ENCODE measurements at regions not wholly inside any gene's neighbourhood (a gene's known extent, or its start where the extent isn't known, plus 50 kb on each side); places are given as distances from the start of the nearest gene placed in this dataset.

- no peak for DNase-seq (ENCODE audit: low read depth in 2 of 2)
These were observed 772.0 kb upstream of the ACO1 start for GRCh38 chr9:31612336-31613030.

GRCh38 chr9:31615966-31616365 is 768.5 kb upstream of the ACO1 start:
- DNase-seq (ENCODE audit: low read depth in 2 of 2) = no peak

GRCh38 chr9:31623511-31623910 is 760.9 kb upstream of the ACO1 start:
- no peak for DNase-seq (ENCODE audit: low read depth in 2 of 2)

- DNase-seq (ENCODE audit: low read depth in 2 of 2) = no peak
These were observed 755.2 kb upstream of the ACO1 start for GRCh38 chr9:31629292-31629691.

GRCh38 chr9:31637265-31637664 is 747.2 kb upstream of the ACO1 start:
- no peak for DNase-seq (ENCODE audit: low read depth in 2 of 2)

DNA sequence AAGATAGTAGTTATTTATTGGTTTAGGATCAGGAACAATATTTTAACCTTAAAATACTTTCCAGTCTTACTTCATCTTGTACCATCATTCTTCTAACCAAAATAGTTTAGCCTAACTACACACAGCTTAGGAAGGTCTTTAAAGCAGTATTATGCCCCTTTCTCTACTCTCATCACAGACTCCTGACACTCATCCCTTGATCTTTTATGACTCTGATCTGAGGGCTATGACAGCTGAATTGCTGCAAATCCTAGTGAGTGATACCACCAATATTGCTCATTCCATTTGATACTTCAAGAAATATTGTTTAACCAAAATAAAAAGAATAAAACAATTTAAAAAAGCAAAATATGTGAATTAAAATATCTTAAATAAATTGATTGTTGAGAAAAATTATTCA is 746.6 kb upstream of the ACO1 start:
- no peak for DNase-seq (ENCODE audit: low read depth in 2 of 2)

- no peak for DNase-seq (ENCODE audit: low read depth in 2 of 2)
These were observed 745.0 kb upstream of the ACO1 start for GRCh38 chr9:31639451-31639850.

DNA sequence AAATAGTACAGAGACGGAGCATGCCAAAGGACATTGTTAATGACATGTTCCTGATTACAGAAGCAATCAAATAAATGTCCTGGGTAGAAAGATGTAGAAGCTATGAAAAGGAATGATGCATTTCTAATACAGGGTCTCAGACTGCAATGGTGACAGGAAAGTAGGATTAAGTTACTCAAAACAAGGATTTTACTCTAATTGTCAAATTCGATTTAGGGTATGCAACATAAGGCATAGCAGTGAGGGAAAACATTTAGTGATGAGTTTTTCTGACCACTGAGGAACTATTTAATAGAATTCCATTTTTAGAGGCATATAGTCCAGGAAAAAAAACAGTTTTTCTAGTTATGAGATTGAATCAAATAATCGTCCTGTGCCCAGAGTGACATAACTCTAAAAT is 715.1 kb upstream of the ACO1 start:
- no peak for DNase-seq (ENCODE audit: low read depth in 2 of 2)

- no peak for DNase-seq (ENCODE audit: low read depth in 2 of 2)
These were observed 713.4 kb upstream of the ACO1 start for GRCh38 chr9:31671011-31671410.

DNA sequence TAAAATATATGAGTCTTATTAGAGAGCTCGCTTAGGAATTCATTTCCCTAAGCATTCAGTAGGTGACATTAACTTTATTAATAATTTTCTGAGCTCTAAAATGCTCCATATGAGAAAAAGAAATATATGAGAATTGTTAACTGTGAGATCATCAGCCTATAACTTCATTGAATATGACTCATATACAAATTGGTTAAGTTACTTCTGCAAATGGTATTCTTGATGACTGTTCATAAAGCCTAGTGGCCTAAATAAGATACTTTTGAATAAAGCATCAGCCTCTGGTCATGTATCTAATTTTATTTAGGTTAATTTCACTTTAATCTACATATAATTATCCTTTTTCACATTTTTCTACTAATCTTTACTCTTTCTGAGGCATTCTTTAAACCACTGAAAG is 710.2 kb upstream of the ACO1 start:
- DNase-seq (ENCODE audit: low read depth in 2 of 2) = no peak

GRCh38 chr9:31677415-31677814 is 707.0 kb upstream of the ACO1 start:
- no peak for DNase-seq (ENCODE audit: low read depth in 2 of 2)

- no peak for DNase-seq (ENCODE audit: low read depth in 2 of 2)
These were observed 706.6 kb upstream of the ACO1 start for GRCh38 chr9:31677877-31678276.

DNA sequence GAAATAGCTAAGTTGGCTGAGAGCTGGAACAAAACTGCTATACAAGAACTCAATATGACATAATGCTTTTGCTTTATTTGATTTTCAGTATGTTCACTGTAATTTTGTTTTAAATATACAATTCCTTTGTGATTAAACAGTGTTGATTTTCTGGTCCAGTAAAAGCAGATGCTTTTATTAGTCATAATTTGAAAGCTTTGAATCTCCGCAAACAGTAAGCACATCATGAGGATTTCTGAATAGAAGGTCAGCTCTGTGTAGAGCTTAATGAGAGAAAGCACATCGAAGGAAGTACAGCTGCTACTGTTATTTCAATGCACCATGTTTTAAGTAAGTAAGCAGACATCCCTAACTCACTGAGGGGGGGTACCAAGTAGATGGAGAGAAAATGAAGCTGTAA is 701.3 kb upstream of the ACO1 start:
- no peak for DNase-seq (ENCODE audit: low read depth in 2 of 2)

DNA sequence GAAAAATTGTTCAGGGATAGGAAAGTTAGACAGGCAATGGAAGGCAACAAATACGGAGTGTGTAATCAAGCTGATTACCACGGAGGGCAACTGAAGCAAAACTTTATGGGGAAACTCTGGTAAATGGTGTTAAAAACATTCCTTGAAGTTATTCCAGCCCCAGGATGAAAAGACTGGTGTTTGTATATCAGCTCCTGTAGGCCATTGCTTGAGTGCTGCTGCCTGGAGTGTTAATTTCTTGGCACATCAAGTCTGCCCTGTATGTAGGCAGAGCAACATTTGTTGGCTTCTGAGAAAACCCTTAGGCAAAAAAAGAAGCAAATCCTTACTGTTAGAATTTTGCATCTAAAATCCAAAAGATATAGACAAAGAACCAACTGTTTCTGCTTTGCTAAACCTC is 686.5 kb upstream of the ACO1 start:
- DNase-seq (ENCODE audit: low read depth in 2 of 2) = no peak

- no peak for DNase-seq (ENCODE audit: low read depth in 2 of 2)
These were observed 684.6 kb upstream of the ACO1 start for GRCh38 chr9:31699836-31700235.

- no peak for DNase-seq (ENCODE audit: low read depth in 2 of 2)
These were observed 684.0 kb upstream of the ACO1 start for GRCh38 chr9:31700252-31701045.

DNA sequence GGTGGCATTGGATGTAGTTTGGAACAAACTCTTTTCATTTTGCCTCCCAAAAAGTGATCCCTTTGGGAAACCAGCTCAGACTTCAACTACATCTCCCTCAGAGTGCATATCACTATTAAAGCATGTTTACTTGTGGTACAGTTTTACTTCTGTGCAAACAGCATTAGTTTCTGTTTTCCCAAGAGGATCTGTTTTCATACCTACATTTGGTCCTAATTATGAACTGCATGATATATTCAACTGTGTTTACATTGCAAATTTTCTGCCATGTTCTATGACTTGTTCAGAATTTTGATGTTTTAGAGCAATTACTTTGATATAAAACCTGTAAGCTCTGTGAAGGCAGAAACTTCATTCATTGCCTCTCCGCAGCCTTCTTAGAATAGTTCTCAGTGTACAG is 681.5 kb upstream of the ACO1 start:
- DNase-seq (ENCODE audit: low read depth in 2 of 2) = no peak

GRCh38 chr9:31715250-31715649 is 669.2 kb upstream of the ACO1 start:
- DNase-seq (ENCODE audit: low read depth in 2 of 2) = no peak

DNA sequence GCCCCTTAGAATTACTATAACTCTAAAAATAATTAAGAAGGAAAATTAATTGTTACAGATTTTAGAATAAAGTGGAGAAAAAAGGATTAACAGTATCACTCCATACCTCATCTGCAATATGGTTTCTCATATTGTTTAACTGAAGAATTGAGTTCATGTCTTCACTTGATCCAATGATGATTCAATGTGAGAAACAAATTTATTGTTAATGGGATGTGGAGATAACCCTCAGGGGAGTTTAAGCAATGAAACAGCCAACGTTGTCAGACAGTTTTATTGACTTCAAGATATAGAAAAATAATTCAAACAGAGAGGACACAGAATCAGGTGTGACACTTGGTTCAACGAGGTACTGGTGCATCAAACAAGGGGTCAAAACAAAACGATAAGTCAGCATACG is 665.2 kb upstream of the ACO1 start:
- no peak for DNase-seq (ENCODE audit: low read depth in 2 of 2)

DNA sequence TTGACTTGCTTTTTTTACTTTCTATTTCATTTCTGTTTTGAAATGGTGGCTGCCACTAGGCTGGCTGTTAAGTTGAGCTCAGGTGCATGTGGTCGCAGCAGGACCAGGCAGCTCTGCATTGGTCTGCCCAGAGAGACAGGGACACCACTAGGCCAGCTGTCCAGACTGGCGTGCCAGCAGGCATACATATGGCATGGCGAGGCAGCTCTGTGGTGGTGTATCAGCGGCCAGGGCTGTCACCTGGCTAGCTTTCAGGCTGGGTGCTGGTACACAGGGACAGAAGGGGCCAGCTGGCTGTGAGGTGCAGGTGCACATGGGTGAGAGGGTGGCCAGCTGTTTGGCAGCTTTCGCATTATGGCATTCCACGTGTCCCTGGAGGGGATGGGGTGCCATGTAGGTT is 654.0 kb upstream of the ACO1 start:
- no peak for DNase-seq (ENCODE audit: low read depth in 2 of 2)

DNA sequence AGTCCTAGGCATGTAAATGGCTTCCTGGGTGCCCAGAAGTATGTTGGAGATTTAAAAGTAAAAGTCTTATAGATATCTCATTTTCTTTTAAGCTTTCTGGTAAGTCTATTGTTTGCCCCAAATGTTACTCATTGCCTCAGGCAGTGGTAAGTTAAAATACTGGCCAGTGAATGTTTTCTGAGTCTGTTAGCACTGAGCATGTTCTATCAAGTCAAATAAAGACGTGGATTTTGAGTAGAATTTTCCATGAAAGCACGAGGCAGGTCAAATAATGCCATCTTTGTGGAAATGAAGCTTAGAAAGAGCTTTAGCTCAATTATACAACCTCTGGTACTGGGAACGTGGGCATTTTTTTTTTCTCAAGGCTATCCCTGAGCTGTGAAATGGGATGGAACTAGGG is 651.3 kb upstream of the ACO1 start:
- no peak for DNase-seq (ENCODE audit: low read depth in 2 of 2)

- no peak for DNase-seq (ENCODE audit: low read depth in 2 of 2)
These were observed 647.8 kb upstream of the ACO1 start for GRCh38 chr9:31736581-31737179.

DNA sequence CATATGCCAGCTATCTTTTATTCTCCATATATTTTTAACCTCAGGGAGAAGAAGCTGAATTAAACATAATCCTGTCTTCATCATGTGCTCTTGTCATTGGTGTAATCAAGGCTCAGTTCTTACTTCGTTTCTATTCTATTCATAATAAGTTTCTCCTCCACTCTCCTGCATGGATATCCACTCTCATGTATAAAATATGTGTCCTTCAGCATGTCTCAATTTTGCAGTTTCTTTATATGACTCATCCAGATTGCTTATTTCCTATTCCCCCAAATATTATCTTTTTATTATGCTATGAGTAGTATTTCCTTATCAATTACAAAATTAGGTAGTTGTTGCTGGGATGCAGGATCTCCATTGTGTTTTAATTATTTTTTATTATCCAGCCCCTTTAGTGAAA is 643.7 kb upstream of the ACO1 start:
- no peak for DNase-seq (ENCODE audit: low read depth in 2 of 2)

All from stimulated activated CD4-positive, alpha-beta T cell treated with anti-CD3 and anti-CD28 coated beads, Interleukin-1b, Interleukin-23, amount 100 ng/mL, for 4 hours (primary cell).